ENCODE measurements at regions not wholly inside any gene's neighbourhood (a gene's known extent, or its start where the extent isn't known, plus 50 kb on each side); places are given as distances from the start of the nearest gene placed in this dataset.

DNA sequence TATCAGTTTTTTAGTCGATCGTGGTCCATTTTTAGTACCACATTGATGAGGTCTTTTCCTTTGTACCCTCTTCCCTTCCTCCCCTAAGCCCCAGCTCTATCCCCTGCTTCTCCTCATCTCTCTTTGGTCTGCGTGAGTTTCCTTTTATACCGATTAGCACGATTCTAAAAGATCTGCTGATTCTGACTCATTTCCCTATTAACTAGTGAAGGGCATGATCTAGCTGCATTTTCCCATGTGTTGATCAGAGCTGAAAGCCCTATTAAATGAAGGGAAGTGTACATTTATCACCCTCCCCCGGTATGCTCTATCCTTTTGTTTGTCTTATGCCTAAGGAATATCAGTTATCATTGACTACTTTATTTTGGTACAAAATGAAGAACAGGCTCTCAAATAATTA is 181.7 kb upstream of the NPY2R start:
- TF ChIP-seq, protein P1, sequence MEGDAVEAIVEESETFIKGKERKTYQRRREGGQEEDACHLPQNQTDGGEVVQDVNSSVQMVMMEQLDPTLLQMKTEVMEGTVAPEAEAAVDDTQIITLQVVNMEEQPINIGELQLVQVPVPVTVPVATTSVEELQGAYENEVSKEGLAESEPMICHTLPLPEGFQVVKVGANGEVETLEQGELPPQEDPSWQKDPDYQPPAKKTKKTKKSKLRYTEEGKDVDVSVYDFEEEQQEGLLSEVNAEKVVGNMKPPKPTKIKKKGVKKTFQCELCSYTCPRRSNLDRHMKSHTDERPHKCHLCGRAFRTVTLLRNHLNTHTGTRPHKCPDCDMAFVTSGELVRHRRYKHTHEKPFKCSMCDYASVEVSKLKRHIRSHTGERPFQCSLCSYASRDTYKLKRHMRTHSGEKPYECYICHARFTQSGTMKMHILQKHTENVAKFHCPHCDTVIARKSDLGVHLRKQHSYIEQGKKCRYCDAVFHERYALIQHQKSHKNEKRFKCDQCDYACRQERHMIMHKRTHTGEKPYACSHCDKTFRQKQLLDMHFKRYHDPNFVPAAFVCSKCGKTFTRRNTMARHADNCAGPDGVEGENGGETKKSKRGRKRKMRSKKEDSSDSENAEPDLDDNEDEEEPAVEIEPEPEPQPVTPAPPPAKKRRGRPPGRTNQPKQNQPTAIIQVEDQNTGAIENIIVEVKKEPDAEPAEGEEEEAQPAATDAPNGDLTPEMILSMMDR (IDR thresholded peaks at IDR 0.05; ENCODE audit: low read depth, low read length) = no peak
- TF ChIP-seq EZH2phosphoT487 (IDR thresholded peaks at IDR 0.05; ENCODE audit: low read depth) = no peak
